Neural cell (in vitro differentiated cells): ENCODE measurements at regions not wholly inside any gene's neighbourhood (a gene's known extent, or its start where the extent isn't known, plus 50 kb on each side); places are given as distances from the start of the nearest gene placed in this dataset.

ENCODE experiments used
- H2AFZ ChIP-seq: fragments of 200-600, 300-800 bp; sonication (generic), shearing (Covaris generic); 2 replicates; pipeline ENCODE4 v1.6.0; 2014; ENCODE audit warnings: low read depth, mild to moderate bottlenecking, antibody characterized with exemption, low read length, moderate library complexity
- H3F3A ChIP-seq: fragments of 200-600 bp; shearing (Covaris generic); 2 replicates; pipeline ENCODE4 v1.6.1; 2016; ENCODE audit warnings: mild to moderate bottlenecking, moderate library complexity, mixed read lengths, antibody characterized with exemption, low read length; ENCODE audit not compliant: insufficient read depth, poor library complexity, severe bottlenecking
- H3K27ac ChIP-seq: fragments of 200-600, 300-800 bp; sonication (generic), shearing (Covaris generic); 2 replicates; pipeline ENCODE4 v1.5.1; 2014; ENCODE audit warnings: mild to moderate bottlenecking, low read length, moderate library complexity
- H3K27me3 ChIP-seq: fragments of 300-800, 200-600 bp; sonication (generic), shearing (Covaris generic); 2 replicates; pipeline ENCODE4 v1.6.0; 2014; ENCODE audit warnings: mild to moderate bottlenecking, low read depth, low read length, moderate library complexity; ENCODE audit not compliant: insufficient read depth
- H3K36me3 ChIP-seq: fragments of 300-800, 200-600 bp; sonication (generic), shearing (Covaris generic); 2 replicates; pipeline ENCODE4 v1.5.1; 2014; ENCODE audit warnings: mild to moderate bottlenecking, antibody characterized with exemption, low read length, moderate library complexity; ENCODE audit not compliant: insufficient read depth
- H3K4me2 ChIP-seq: fragments of 300-800, 200-600 bp; sonication (generic), shearing (Covaris generic); 2 replicates; pipeline ENCODE4 v1.6.0; 2014; ENCODE audit warnings: mild to moderate bottlenecking, low read length
- H3K4me3 ChIP-seq: fragments of 300-800, 200-600 bp; sonication (generic), shearing (Covaris generic); 2 replicates; pipeline ENCODE4 v1.5.1; 2014; ENCODE audit warnings: mild to moderate bottlenecking, low read length, moderate library complexity
- H3K79me2 ChIP-seq: fragments of 200-600 bp; shearing (Covaris generic); replicated peaks from 2 replicates; pipeline ENCODE4 v1.6.0; 2014; ENCODE audit warnings: mild to moderate bottlenecking, low read length, moderate library complexity; ENCODE audit not compliant: insufficient read depth
- H3K9ac ChIP-seq: fragments of 300-800, 200-600 bp; sonication (generic), shearing (Covaris generic); 2 replicates; pipeline ENCODE4 v1.6.1; 2016; ENCODE audit warnings: mild to moderate bottlenecking, low read length, mixed read lengths
- H3K9me2 ChIP-seq: fragments of 200-600 bp; shearing (Covaris generic); 2 replicates; pipeline ENCODE4 v1.6.1; 2016; ENCODE audit warnings: mild to moderate bottlenecking, low read length, mixed read lengths; ENCODE audit not compliant: insufficient read depth
- H3K9me3 ChIP-seq: fragments of 200-600, 300-800 bp; sonication (generic), shearing (Covaris generic); 2 replicates; pipeline ENCODE4 v1.6.1; 2016; ENCODE audit warnings: mild to moderate bottlenecking, mixed run types, low read length, moderate library complexity, mixed read lengths
- H4K20me1 ChIP-seq: fragments of 200-600 bp; shearing (Covaris generic); 2 replicates; pipeline ENCODE4 v1.6.1; 2016; ENCODE audit warnings: mild to moderate bottlenecking, mixed run types; ENCODE audit not compliant: insufficient read depth
- CTCF ChIP-seq: fragments of 450-650 bp; IDR thresholded peaks from 2 replicates; pipeline ENCODE4 v1.5.1; 2014; ENCODE audit warnings: antibody characterized with exemption, mild to moderate bottlenecking, moderate library complexity; ENCODE audit not compliant: poor library complexity, severe bottlenecking
- EP300 ChIP-seq: fragments of 450-650 bp; conservative IDR thresholded peaks from 2 replicates; pipeline ENCODE4 v1.6.1; 2014; ENCODE audit warnings: antibody characterized with exemption, mild to moderate bottlenecking, moderate library complexity; ENCODE audit not compliant: poor library complexity, severe bottlenecking
- EZH2 ChIP-seq: fragments of 200-600, 300-800 bp; shearing (Covaris generic), sonication (generic); IDR thresholded peaks from 2 replicates; pipeline ENCODE4 v1.6.1; 2014; ENCODE audit warnings: antibody characterized with exemption, low read length, borderline replicate concordance, mild to moderate bottlenecking; ENCODE audit not compliant: insufficient read depth, poor library complexity, severe bottlenecking
- MXI1 ChIP-seq: fragments of 450-650 bp; conservative IDR thresholded peaks from 2 replicates; pipeline ENCODE4 v1.6.1; 2014; ENCODE audit warnings: antibody characterized with exemption, mild to moderate bottlenecking; ENCODE audit not compliant: poor library complexity, severe bottlenecking
- POLR2AphosphoS5 ChIP-seq: IDR thresholded peaks from 2 replicates; pipeline ENCODE4 v1.6.1; 2012
- RAD21 ChIP-seq: fragments of 450-650 bp; conservative IDR thresholded peaks from 2 replicates; pipeline ENCODE4 v1.6.1; 2014; ENCODE audit warnings: antibody characterized with exemption, mild to moderate bottlenecking, moderate library complexity
- REST ChIP-seq: IDR thresholded peaks from 2 replicates; pipeline ENCODE4 v1.6.1; 2012; ENCODE audit warnings: borderline replicate concordance
- SMC3 ChIP-seq: fragments of 450-650 bp; conservative IDR thresholded peaks from 2 replicates; pipeline ENCODE4 v1.6.1; 2014; ENCODE audit warnings: antibody characterized with exemption, mild to moderate bottlenecking, moderate library complexity; ENCODE audit not compliant: poor library complexity
- TAF1 ChIP-seq: IDR thresholded peaks from 2 replicates; pipeline ENCODE4 v1.6.1; 2012; ENCODE audit warnings: low read depth

GRCh38 chr5:124906339-124907097 is 160.1 kb upstream of the ZNF608 start (continued):
- TF ChIP-seq CTCF: no peak

- Histone ChIP-seq H3K4me2 (no peak overlapping the region), H3K4me3 (no peak overlapping the region), H3K27me3 (no peaks in the 10 kb centered on the region), H3F3A (no peaks in the 10 kb centered on the region), H3K36me3 (no peaks in the 10 kb centered on the region), H3K9me3 (no peaks in the 10 kb centered on the region), H3K27ac (no peak overlapping the region), H3K9ac (no peak overlapping the region), H2AFZ (no peak overlapping the region), H3K9me2 (no peaks in the 10 kb centered on the region), H3K79me2 (no peaks in the 10 kb centered on the region), H4K20me1 (no peaks in the 10 kb centered on the region)
- TF ChIP-seq MXI1 (no peak), SMC3 (no peak), REST (no peak), EP300 (no peak), EZH2 (no peak), TAF1 (no peak), POLR2AphosphoS5 (no peak), RAD21 (no peak), CTCF (no peak)
These were observed 160.7 kb upstream of the ZNF608 start for GRCh38 chr5:124907098-124907644.
